C1 segment of cervical spinal cord (tissue), 14 donors: ENCODE measurements at regions not wholly inside any gene's neighbourhood (a gene's known extent, or its start where the extent isn't known, plus 50 kb on each side); places are given as distances from the start of the nearest gene placed in this dataset.
"Not testable (repeated sequence)": the region's sequence is repeated elsewhere in the genome, so short reads cannot be mapped to it uniquely, and the experiment has no call there.

Experiments used
- DNase-seq, 14 donors: peaks; one replicate each; lab custom pipeline; 2025; lab: John Stamatoyannopoulos, UW

DNA sequence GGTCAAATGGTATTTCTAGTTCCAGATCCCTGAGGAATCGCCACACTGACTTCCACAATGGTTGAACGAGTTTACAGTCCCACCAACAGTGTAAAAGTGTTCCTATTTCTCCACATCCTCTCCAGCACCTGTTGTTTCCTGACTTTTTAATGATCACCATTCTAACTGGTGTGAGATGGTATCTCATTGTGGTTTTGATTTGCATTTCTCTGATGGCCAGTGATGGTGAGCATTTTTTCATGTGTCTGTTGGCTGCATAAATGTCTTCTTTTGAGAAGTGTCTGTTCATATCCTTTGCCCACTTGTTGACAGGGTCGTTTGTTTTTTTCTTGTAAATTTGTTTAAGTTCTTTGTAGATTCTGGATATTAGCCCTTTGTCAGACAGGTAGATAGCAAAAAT lies 269.9 kb upstream of the NREP start:
- DNase-seq, result not testable (repeated sequence)

DNA sequence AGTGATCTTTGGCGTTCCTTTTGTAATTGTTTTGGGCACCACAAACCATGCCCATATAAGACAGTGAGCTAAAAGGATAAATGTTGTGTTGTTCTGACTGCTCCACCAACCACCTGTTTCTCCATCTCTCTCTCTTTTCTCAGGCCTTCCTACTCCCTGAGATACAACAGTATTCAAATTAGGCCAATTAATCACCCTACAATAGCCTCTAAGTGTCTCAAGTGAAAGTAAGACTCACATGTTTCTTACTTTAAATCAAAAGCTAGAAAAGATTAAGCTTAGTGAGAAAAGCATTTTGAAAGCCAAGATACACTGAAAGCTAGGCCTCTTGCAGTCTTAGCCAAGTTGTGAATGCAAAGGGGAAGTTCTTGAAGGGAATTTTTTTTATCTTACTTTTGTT lies 268.8 kb upstream of the NREP start:
- no peak for DNase-seq

DNA sequence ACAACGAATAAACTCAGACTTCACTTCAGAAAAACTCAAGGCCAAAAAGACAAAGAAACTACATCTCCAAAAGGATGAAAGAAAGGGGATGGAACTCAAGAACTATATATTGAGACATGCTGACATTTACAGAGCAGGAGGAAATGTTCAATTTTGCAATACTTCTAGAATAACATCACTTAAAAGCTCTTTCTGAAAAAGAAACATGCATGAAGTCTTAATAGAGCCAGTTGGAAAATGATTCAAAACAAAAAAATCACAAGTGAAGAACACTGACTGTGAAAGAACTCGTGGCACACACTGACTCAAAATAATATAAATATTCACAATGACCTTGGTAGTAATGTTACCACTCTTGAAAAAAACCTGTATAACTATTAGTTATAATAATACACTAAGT lies 267.8 kb upstream of the NREP start:
- DNase-seq, result no peak

DNA sequence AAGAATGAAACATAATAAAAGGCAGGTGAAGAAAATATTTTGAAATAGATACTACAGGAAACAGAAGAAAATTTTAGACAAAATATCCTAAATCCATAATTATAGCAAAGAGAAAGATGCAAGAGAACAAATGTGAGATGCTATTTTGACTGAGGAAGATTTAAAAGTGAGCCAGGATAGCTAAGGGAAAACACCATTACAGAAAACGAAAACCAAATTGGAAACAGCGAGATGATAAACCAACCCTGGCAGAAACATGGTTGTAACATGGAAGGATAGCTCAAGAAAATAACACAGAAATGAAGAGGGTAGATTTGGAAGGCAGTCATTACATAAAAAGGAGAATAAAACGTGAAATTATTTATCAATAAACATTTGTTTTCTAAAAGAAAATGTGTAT lies 267.2 kb upstream of the NREP start:
- no peak for DNase-seq

DNA sequence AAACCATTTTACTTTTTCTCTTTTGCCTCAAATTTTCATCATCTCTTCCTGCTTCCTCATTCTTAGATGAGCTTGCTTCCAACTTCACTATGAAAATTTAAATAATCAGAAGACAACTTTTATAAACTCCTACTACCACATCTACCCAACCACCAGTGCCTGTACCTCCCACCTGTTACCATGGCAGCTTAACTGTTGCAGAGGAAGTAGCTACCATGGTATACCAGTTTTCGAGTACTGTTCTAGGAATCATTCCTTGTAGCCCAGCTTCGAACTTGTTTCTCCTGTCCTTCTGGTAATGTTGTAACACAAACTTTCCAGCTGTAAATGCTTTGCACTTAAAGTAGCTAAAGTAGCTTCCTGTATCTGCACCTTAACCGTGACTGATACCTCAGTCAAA lies 266.8 kb upstream of the NREP start:
- no peak for DNase-seq

DNA sequence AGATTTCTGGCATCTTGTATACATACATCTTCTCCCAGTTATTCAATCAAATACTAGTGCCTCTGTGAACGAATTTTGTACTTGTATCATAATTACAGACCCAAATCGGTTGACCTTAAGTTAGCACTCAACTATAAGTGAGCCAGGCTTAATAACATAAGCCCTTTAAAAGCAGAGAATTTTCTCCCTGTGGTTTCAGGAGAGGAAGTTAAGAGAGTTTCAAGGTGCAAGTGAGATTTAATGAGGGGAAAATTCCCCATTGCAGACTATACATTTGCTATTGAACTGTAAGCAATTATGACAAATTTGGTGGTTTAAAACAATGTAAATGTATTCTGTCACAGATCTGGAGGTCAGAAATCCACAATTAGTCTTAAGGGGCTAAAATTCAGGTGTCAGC lies 261.9 kb upstream of the NREP start:
- DNase-seq, result no peak

DNA sequence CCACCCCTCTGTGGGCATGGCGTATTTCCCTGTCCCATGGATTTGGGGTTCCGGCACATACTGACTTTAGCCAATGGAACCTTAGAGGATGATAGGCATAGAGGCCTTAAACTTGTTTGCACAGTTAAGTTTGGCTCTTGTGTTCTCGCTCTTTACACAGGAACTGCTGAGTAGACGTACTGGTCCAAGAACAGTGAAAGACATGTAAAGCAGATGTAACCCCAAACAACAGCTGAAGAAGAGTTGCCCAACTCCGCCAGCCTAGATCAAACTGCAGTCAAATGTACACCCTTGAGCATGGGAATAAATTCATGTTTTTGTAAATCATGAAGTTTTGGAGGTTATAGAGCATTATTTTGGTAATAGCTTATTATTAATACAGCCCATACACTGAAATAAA lies 260.0 kb upstream of the NREP start:
- DNase-seq, result no peak

DNA sequence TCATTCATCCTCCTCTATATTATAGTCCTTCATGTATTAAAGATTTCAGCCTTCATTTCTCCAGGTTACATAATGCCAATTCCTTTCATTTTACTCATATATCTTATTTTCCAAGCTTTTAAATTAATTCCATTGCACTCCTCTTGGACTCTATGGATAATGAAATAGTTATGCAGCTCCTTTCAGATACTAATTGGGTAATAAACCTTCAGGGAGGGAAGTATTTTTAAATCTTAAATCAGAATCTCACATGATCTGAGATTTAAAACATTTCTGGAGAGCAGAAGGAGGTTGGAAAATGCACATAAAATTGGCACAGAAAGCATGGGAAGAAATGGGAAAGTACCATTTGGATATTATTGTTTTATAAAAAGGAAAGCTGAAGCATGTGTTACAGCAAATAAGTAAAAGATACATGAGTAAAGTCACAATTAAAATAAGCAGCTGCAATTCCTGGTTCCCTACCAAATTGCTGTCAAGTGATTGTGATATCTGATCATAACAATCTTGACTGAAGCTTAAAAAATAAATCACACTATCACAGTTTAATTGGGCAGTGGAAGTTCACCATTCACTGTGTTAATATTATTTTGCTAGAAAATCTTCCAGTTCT lies 257.9 kb upstream of the NREP start:
- no peak for DNase-seq

DNA sequence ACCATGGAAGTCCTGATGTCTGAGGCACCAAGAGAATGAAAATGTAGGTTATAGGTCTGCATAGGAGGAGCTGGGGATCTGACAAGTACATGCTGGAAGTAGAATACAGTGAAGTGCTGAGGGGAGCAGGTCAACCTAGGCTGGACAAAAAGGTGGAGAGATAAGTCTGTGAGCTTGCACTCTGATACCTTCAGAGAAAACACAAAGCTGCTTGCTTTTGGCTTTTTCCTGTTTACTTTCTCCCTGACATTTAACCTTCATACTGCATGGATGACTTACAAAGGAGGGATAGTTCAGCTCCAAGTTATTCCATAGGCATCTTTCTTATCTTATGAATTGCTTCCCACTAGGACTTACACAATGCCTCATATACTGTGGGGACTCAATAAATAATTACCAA lies 256.7 kb upstream of the NREP start:
- DNase-seq, result no peak

DNA sequence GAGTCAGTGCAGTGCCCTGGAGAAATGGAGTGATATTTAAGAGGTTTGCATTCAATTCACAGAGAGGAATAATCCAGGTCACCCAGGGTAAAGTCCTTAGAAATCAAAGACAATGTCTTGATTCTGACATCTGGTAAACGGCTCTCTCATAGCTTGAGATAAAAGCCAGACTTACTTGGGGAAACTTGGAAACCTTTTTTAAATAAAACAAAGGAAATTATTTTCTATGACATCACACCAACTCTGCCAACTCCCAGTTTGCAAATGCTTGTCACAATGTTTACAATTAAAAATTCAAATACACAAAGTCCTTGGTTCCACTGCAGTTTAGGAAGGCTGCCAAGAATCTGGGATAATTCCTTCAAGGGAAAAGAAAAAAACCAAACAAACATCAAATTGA lies 255.1 kb upstream of the NREP start:
- no peak for DNase-seq

DNA sequence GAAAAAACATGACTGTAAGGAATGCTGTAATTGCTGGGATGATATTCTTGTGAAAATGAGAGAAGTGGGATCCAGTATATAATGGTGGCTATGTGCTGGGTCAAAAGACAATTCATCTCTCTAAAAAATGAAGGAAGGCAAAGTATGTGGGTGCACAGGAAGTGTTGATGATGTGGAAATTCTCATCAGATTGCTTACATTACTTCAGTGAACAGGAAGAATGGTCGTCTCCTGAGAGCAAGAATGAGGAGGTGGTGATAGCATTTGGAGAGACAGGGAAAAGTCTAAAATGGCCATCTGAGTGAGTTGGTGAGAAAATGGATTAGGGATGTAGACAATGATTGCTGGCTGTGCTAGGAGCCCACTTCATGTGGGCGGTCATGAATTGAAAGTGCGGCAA lies 253.5 kb upstream of the NREP start:
- DNase-seq, result no peak

DNA sequence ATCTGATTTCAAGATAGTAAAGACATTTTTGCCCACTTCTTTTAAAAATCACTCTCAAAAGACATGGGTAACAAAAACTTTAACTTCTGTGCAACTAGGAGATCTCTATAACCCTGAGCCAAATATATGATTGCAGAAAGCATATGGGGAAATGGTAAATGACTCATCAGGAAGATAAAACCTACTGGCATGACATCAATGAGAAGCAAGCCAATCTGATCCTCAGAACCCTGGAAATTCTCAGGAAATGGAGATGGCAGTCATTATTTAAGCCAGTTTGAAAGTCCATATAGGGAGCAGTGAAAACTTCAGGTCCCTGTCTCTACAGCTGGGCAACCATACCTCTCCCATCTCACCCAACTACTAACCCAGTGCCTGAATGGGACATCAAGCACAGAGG lies 249.7 kb upstream of the NREP start:
- no peak for DNase-seq

DNA sequence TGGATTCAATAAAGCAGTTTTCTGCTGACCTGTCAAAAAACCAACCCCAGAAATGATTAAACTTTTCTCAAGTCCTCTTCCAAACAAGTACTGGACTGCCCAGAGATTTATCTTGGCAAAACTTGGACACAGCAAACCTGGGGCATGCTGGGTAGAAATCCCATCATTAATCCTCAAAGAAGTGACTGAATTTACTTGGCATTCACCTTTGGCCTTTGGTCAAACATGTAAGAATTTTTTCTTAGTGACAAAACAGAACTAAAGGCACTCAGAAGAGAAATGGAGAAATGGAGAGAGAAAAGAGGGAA lies 248.6 kb upstream of the NREP start:
- DNase-seq, result no peak

DNA sequence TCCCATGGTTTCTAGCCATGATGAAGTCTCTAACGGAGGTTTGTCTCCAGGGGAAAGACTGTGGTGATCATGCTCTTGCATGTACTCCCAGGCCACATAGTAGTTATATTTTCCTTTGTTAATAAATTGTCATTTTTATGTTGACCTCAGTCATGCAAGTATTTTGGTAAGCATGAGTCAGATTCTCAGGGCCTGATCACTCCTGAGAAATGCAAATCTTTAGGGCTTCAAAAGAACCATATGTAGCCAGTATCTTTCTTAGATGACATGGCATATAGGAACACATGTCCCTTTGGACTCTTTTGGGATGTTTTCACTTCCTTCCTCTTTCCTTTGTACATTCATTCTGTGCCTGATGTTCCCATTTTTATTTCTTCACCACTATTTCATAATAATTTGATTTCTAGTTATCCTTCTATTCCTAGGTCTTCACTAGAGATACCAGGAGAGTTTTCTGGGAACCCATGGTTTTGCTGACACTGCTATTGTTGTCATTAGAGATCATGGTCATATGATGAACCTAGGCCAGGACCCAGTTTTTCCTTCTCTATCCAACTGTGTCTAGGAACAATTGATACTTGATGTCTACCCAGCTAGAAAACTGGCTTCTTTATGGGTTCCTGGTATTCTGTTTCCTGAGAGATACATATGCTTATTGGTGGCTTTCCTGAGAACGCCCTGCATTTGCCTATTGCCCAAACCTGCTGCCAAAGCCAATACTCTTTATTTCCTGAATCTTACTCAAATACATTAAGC lies 248.1 kb upstream of the NREP start:
- no peak for DNase-seq

DNA sequence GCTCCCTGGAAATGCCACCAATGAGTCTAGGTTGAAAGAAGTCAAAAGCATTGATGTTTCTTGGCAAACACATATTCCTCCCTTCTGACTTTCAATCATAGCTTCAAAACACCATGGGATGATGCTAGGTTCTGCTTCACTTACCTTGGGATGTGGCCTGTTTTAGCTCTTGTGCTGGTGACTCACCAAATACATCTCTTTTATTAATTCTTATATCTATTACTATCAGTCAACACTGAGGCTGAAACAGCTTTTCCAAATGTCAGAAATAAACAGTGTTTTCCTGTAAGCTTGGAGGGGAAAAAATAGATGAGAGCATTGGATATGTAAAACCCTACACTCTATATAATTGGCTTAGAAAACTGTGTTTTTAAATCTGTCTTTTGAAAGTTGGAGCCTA lies 245.4 kb upstream of the NREP start:
- DNase-seq, result no peak

DNA sequence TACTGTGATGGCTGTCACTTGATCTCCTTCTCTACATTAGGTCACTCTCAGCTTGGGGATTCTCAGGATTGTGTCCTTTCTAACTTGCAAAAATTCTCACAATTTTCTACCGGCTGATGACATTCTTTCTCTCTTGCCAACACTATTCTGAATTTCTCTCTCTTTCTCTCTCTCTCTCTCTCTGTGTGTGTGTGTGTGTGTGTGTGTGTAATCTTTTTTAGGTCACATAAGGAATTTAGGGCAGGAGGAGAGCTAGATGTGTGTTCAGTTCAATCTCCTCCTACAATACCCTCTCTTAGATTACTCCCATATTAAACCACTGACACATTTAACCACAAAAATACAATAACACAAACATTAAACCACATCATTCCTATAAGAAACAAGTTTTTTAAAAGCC lies 242.3 kb upstream of the NREP start:
- DNase-seq, result no peak

DNA sequence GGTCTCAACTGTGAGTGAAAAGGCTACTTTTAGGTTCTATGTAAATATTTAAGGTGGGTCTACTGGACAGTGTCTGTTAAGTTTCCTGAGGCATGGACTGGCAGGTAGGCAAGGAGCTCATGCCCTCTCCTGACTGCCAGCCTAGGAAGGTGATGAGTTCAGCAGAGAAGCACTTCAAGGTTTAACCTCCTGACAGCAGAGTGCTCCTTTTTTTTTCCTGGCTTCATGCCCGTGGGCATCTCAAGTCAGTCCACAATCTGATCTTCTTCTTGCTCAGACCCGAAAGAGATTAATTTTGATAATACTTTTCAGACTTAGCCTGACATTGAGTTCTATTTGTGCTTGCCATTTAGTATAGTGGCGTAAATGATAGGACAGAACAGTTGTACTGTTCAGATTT lies 241.9 kb upstream of the NREP start:
- no peak for DNase-seq

DNA sequence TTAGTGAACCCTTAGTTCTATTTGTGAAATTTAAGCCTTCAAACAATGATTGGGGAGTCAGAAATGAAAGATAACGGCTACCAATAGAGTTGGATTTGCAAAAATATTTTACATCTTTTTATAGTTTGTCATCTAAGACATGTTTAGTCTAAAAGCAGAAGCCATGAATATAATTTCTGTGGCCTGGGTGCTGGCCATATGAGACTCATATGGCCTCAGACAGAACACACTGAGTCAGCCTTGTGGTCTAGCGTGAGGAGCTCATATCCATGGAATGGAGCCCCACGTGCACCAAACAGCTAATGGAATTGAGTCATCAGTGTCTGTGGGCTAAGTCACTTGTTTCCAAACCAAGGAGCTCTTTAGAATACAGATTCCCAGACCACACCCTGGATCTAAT lies 240.7 kb upstream of the NREP start:
- DNase-seq, result no peak

DNA sequence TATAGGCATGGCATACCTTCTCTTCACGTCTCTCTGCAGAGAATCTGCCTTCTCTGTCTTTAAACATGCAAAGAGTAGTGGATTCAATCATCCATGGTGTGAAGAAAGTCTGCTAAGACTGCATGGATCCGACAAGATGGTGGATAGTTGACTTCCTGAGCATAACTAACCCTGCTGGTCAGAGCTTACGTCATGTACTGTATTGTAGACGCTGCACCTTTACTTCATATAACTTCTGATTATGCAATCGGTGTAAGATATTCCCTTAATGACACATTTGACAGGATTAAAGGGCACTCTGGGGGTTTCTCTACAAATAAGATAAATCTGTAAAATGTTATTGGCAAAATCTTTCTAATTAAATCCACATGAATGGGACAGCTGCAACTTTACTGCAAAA lies 240.3 kb upstream of the NREP start:
- no peak for DNase-seq

DNA sequence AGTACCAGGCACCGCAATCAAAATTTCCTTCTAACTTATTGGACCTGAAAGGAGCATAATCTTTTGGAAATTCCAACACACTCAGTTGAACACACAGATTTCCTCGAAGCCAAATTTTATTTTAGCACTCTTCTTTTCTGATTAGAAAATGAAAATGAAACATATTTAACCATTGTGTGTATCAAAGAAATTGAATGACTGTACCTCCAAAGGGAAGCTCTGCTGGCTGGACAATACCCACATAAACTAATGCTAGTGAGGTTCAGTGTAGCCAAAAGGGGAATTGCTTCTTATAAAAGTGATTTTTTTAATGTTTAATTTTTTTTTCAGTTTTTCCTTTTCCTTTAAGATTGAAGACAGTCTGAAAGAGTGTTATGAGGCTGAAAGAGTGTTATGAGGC lies 239.6 kb upstream of the NREP start:
- no peak for DNase-seq

DNA sequence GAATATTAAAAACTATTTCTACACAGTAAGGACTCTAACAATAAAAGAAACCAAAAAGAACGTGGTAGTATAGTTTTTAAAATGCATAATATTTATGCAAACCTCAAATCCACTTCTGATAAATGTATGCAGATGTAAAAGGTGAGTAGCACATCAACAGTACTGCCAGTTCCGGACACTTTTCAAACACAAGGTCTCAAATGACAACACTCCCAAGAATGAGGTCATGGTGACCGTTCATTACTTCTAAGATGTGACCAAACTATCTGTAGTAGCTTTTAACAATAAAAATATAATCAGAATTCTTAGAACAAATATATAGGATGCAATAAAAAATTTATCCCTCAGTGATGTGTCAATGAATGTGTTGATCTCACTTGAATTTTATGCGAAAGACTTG lies 238.7 kb upstream of the NREP start:
- DNase-seq, result no peak

DNA sequence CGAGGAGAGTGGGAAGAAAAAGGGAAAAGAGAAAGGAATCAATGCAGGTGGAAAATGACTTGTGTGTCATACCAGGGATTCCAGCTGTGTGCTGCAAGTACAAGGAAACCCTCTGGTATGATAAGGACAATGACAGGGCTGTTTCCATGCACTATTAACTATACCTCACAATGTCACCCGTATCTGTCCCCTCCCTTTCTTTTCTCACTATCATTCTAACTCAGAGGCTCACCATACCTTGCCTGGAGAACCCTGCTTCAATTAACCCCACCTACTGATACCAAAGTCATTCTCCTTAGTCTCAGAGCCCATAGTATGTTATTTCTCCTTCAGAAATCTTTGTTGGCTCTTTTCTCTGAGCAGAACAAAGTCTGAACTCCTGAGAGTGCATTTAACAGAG lies 236.2 kb upstream of the NREP start:
- no peak for DNase-seq

DNA sequence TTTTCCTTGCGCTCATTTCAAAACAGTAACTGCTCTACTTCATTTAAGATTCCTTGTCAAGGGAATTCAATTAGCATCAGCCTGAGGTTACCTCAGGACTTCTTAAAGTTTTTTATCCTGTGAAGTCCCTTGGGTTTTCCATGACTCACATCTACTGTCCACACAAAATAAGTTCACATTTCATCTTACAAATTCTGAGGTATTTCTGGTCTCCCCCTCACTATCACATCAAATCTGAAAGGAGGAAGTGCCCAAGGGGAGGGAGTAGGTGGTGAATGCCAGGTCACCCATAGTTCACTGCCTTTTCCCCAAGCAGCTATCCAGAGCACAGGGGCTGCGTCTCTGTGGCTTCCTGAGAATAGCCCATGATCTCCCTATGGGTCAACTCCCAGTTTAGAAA lies 227.1 kb upstream of the NREP start:
- no peak for DNase-seq

DNA sequence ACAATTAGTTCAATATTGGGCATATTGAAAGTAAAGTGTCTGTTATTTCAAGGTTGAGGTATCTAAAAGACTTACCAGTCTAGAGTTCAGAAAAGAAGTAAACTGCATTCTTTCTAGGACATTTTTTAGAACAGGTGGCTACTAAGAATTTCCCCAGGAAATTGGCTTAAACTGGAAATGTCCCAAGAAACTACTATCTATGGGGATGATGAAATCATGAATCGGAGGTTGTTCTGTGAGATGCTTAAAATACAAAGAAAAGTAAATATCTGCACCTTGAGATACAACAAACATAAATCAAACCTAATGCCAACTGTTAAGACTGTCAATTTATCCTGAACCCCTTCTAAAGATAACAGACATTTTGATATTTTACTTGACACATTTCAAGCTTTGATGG lies 226.5 kb upstream of the NREP start:
- no peak for DNase-seq
